ENCODE measurements at regions not wholly inside any gene's neighbourhood (a gene's known extent, or its start where the extent isn't known, plus 50 kb on each side); places are given as distances from the start of the nearest gene placed in this dataset.
"Not testable (repeated sequence)": the region's sequence is repeated elsewhere in the genome, so short reads cannot be mapped to it uniquely, and the experiment has no call there.

GRCh38 chr9:38333047-38333446, 59.5 kb upstream of the ALDH1B1 start:
- no peak for TF ChIP-seq CTCF (IDR thresholded peaks at IDR 0.05; ENCODE audit: borderline replicate concordance)
- Histone ChIP-seq H3K4me3 (no peak overlapping the region), H3K36me3 (no peaks in the 10 kb centered on the region), H3K9me3 (replicated peaks) (no peaks in the 10 kb centered on the region), H3K27me3 (ENCODE audit: low read depth) (peaks cover 5% of the 10 kb centered on the region), H3K4me1 (no peaks in the 10 kb centered on the region), H3K27ac (replicated peaks) (no peak overlapping the region)
- DNase-seq, result no peak
- intact Hi-C loops (cut with micrococcal nuclease), result no loop called here

- no peak for TF ChIP-seq CTCF (IDR thresholded peaks at IDR 0.05; ENCODE audit: borderline replicate concordance)
- no peaks in the 10 kb centered on the region for H3K4me1 ChIP-seq
- H3K4me3 ChIP-seq, result no peak overlapping the region
- intact Hi-C loops (cut with micrococcal nuclease), result no loop called here
- no peak overlapping the region for H3K27ac ChIP-seq (replicated peaks)
- H3K9me3 ChIP-seq (replicated peaks), result no peaks in the 10 kb centered on the region
- DNase-seq, result no peak
- H3K36me3 ChIP-seq, result no peaks in the 10 kb centered on the region
- peaks cover 2% of the 10 kb centered on the region for H3K27me3 ChIP-seq (ENCODE audit: low read depth)
Measured at GRCh38 chr9:38332625-38333024, 59.9 kb upstream of the ALDH1B1 start.

- Histone ChIP-seq H3K27ac (replicated peaks) (no peak overlapping the region), H3K4me3 (no peak overlapping the region), H3K36me3 (no peaks in the 10 kb centered on the region), H3K27me3 (ENCODE audit: low read depth) (no peaks in the 10 kb centered on the region), H3K9me3 (replicated peaks) (no peaks in the 10 kb centered on the region), H3K4me1 (no peaks in the 10 kb centered on the region)
- TF ChIP-seq CTCF (IDR thresholded peaks at IDR 0.05; ENCODE audit: borderline replicate concordance), result no peak
- DNase-seq, result no peak
- intact Hi-C loops (cut with micrococcal nuclease), result no loop called here
Measured at GRCh38 chr9:38331141-38331540, 61.4 kb upstream of the ALDH1B1 start.

- Histone ChIP-seq H3K27ac (replicated peaks) (no peak overlapping the region), H3K4me3 (no peak overlapping the region), H3K27me3 (ENCODE audit: low read depth) (no peaks in the 10 kb centered on the region), H3K9me3 (replicated peaks) (no peaks in the 10 kb centered on the region), H3K36me3 (no peaks in the 10 kb centered on the region), H3K4me1 (no peaks in the 10 kb centered on the region)
- intact Hi-C loops (cut with micrococcal nuclease), result no loop called here
- TF ChIP-seq CTCF (IDR thresholded peaks at IDR 0.05; ENCODE audit: borderline replicate concordance), result no peak
- no peak for DNase-seq
Measured at GRCh38 chr9:38329968-38330367, 62.5 kb upstream of the ALDH1B1 start.

GRCh38 chr9:38328765-38329164, 63.7 kb upstream of the ALDH1B1 start:
- Histone ChIP-seq H3K27me3 (ENCODE audit: low read depth) (no peaks in the 10 kb centered on the region), H3K4me3 (no peak overlapping the region), H3K4me1 (no peaks in the 10 kb centered on the region), H3K27ac (replicated peaks) (no peak overlapping the region), H3K9me3 (replicated peaks) (no peaks in the 10 kb centered on the region), H3K36me3 (no peaks in the 10 kb centered on the region)
- TF ChIP-seq CTCF (IDR thresholded peaks at IDR 0.05; ENCODE audit: borderline replicate concordance), result no peak
- intact Hi-C loops (cut with micrococcal nuclease), result no loop called here
- DNase-seq, result no peak

GRCh38 chr9:38326122-38326521, 66.4 kb upstream of the ALDH1B1 start:
- H3K4me3 ChIP-seq, result no peak overlapping the region
- H3K4me1 ChIP-seq, result no peaks in the 10 kb centered on the region
- intact Hi-C loops (cut with micrococcal nuclease), result no loop called here
- no peaks in the 10 kb centered on the region for H3K36me3 ChIP-seq
- no peak for TF ChIP-seq CTCF (IDR thresholded peaks at IDR 0.05; ENCODE audit: borderline replicate concordance)
- no peaks in the 10 kb centered on the region for H3K27me3 ChIP-seq (ENCODE audit: low read depth)
- H3K27ac ChIP-seq (replicated peaks), result no peak overlapping the region
- no peak for DNase-seq
- H3K9me3 ChIP-seq (replicated peaks), result no peaks in the 10 kb centered on the region

GRCh38 chr9:38324213-38324612, 68.3 kb upstream of the ALDH1B1 start:
- H3K36me3 ChIP-seq; H3K4me1 ChIP-seq; H3K27ac ChIP-seq (replicated peaks); intact Hi-C loops (cut with micrococcal nuclease); H3K9me3 ChIP-seq (replicated peaks); DNase-seq; H3K27me3 ChIP-seq (ENCODE audit: low read depth); H3K4me3 ChIP-seq: not testable (repeated sequence)

All from left ventricle myocardium inferior (tissue), 1 donor.